Colonic mucosa (tissue), 4 donors: ENCODE measurements at regions not wholly inside any gene's neighbourhood (a gene's known extent, or its start where the extent isn't known, plus 50 kb on each side); places are given as distances from the start of the nearest gene placed in this dataset.

ENCODE experiments used
- DNase-seq: peaks from one replicate; pipeline ENCODE4 v3.0.0-alpha.2; 2020
- H3K27ac ChIP-seq: fragments of 200-600 bp; one replicate; pipeline ENCODE4 v1.8.0; 2021
- H3K27me3 ChIP-seq: fragments of 200-600 bp; one replicate; pipeline ENCODE4 v1.8.0; 2021
- H3K36me3 ChIP-seq: fragments of 200-600 bp; one replicate; pipeline ENCODE4 v1.8.0; 2021
- H3K4me1 ChIP-seq: fragments of 200-600 bp; one replicate; pipeline ENCODE4 v1.8.0; 2021; ENCODE audit warnings: mild to moderate bottlenecking
- H3K4me3 ChIP-seq: fragments of 200-600 bp; one replicate; pipeline ENCODE4 v1.8.0; 2021
- H3K9ac ChIP-seq, 2 donors: one replicate each; pipeline ENCODE4 v1.7.0; 2013; ENCODE audit warnings: control low read depth in 2 of 2, low read depth in 2 of 2, low read length in 2 of 2
- H3K9me3 ChIP-seq: fragments of 200-600 bp; one replicate; pipeline ENCODE4 v1.8.0; 2021
- CTCF ChIP-seq: fragments of 200-600 bp; IDR thresholded peaks from one replicate; pipeline ENCODE4 v1.8.0; 2022; ENCODE audit warnings: antibody characterized with exemption, mild to moderate bottlenecking
- intact Hi-C: fragments of 100-400 bp; cut with DNase I; formaldehyde crosslinking; loops from one replicate; pipeline ENCODE4 v1.14.1; 2022
- donor health status: healthy.
- donor health status: DM: no; HTN: no; CAD: no.
- donor health status: DM: no; HTN: no; CAD: no.

GRCh38 chr3:43207628-43208085 is 78.7 kb upstream of the SNRK start:
- TF ChIP-seq CTCF: no peak
- no peaks in the 10 kb centered on the region for H3K27me3 ChIP-seq
- H3K9me3 ChIP-seq: no peaks in the 10 kb centered on the region
- H3K27ac ChIP-seq: no peak overlapping the region
- no peaks in the 10 kb centered on the region for H3K4me1 ChIP-seq
- no peak overlapping the region for H3K4me3 ChIP-seq
- no peaks in the 10 kb centered on the region for H3K36me3 ChIP-seq
- intact Hi-C loops: no loop called here
- no peak for DNase-seq
- H3K9ac ChIP-seq: no peak overlapping the region

GRCh38 chr3:43206632-43207031 is 79.7 kb upstream of the SNRK start:
- Histone ChIP-seq H3K36me3 (no peaks in the 10 kb centered on the region), H3K4me1 (no peaks in the 10 kb centered on the region), H3K27me3 (no peaks in the 10 kb centered on the region), H3K27ac (no peak overlapping the region), H3K4me3 (no peak overlapping the region), H3K9me3 (no peaks in the 10 kb centered on the region), H3K9ac (no peak overlapping the region)
- intact Hi-C loops: no loop called here
- TF ChIP-seq CTCF: no peak
- no peak for DNase-seq

GRCh38 chr3:43206105-43206504 is 80.2 kb upstream of the SNRK start:
- no peaks in the 10 kb centered on the region for H3K9me3 ChIP-seq
- no peak for TF ChIP-seq CTCF
- no peaks in the 10 kb centered on the region for H3K4me1 ChIP-seq
- intact Hi-C loops: no loop called here
- H3K4me3 ChIP-seq: no peak overlapping the region
- no peak overlapping the region for H3K9ac ChIP-seq
- H3K36me3 ChIP-seq: no peaks in the 10 kb centered on the region
- no peak for DNase-seq
- no peak overlapping the region for H3K27ac ChIP-seq
- no peaks in the 10 kb centered on the region for H3K27me3 ChIP-seq

GRCh38 chr3:43203022-43203421 is 83.3 kb upstream of the SNRK start:
- H3K4me3 ChIP-seq: no peak overlapping the region
- H3K9me3 ChIP-seq: no peaks in the 10 kb centered on the region
- no peak for TF ChIP-seq CTCF
- H3K27me3 ChIP-seq: no peaks in the 10 kb centered on the region
- H3K4me1 ChIP-seq: no peaks in the 10 kb centered on the region
- H3K9ac ChIP-seq: no peak overlapping the region
- H3K27ac ChIP-seq: no peak overlapping the region
- intact Hi-C loops: no loop called here
- no peaks in the 10 kb centered on the region for H3K36me3 ChIP-seq
- no peak for DNase-seq

GRCh38 chr3:43201581-43201980 is 84.8 kb upstream of the SNRK start:
- Histone ChIP-seq H3K4me3 (no peak overlapping the region), H3K9ac (no peak overlapping the region), H3K27me3 (no peaks in the 10 kb centered on the region), H3K36me3 (no peaks in the 10 kb centered on the region), H3K4me1 (no peaks in the 10 kb centered on the region), H3K9me3 (no peaks in the 10 kb centered on the region), H3K27ac (no peak overlapping the region)
- DNase-seq: no peak
- TF ChIP-seq CTCF: no peak
- intact Hi-C loops: no loop called here
